ENCODE measurements at regions not wholly inside any gene's neighbourhood (a gene's known extent, or its start where the extent isn't known, plus 50 kb on each side); places are given as distances from the start of the nearest gene placed in this dataset.

DNA sequence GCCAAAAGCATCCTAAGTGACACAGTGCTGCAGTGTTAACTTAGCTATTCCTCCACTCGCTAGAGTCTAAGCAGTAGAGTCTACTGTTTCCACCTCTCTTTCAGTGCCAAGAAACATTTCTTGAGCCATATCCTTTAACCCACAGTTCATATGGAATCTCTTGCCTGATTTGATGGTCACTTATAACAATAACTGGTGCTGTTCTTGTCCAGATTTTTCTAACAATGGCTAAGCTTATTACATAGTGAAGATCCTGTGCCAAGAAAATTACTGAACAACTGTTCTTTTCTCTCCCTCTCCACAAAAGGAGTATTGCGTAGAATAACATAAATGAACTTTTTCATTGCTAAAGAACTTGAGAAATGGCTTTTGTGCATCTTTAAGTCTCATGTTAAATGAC is 121.3 kb downstream of the CDC7 start:
- TF ChIP-seq, protein P1, sequence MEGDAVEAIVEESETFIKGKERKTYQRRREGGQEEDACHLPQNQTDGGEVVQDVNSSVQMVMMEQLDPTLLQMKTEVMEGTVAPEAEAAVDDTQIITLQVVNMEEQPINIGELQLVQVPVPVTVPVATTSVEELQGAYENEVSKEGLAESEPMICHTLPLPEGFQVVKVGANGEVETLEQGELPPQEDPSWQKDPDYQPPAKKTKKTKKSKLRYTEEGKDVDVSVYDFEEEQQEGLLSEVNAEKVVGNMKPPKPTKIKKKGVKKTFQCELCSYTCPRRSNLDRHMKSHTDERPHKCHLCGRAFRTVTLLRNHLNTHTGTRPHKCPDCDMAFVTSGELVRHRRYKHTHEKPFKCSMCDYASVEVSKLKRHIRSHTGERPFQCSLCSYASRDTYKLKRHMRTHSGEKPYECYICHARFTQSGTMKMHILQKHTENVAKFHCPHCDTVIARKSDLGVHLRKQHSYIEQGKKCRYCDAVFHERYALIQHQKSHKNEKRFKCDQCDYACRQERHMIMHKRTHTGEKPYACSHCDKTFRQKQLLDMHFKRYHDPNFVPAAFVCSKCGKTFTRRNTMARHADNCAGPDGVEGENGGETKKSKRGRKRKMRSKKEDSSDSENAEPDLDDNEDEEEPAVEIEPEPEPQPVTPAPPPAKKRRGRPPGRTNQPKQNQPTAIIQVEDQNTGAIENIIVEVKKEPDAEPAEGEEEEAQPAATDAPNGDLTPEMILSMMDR (IDR thresholded peaks at IDR 0.05; ENCODE audit: insufficient read depth, low read depth, low read length) = no peak
- no peak for TF ChIP-seq EZH2 (IDR thresholded peaks at IDR 0.05; ENCODE audit: insufficient read depth, low read length)

Measured in astrocyte (in vitro differentiated cells and primary cell).